Stimulated activated CD4-positive, alpha-beta T cell treated with anti-CD3 and anti-CD28 coated beads, Interleukin-2, amount 100 ng/mL, for 4 hours (primary cell): ENCODE measurements at regions not wholly inside any gene's neighbourhood (a gene's known extent, or its start where the extent isn't known, plus 50 kb on each side); places are given as distances from the start of the nearest gene placed in this dataset.
"Not testable (repeated sequence)": the region's sequence is repeated elsewhere in the genome, so short reads cannot be mapped to it uniquely, and the experiment has no call there.

ENCODE experiments used
- DNase-seq: peaks from one replicate; pipeline ENCODE4 v3.0.0-alpha.2; 2020; ENCODE audit warnings: low read depth

- DNase-seq, result no peak
Observed at GRCh38 chr20:29296256-29297230, 1960.9 kb upstream of the DEFB115 start.

- no peak for DNase-seq
Observed at GRCh38 chr20:29297411-29298270, 1959.8 kb upstream of the DEFB115 start.

- no peak for DNase-seq
Observed at GRCh38 chr20:29298271-29298590, 1959.2 kb upstream of the DEFB115 start.

- no peak for DNase-seq
Observed at GRCh38 chr20:29298759-29299613, 1958.5 kb upstream of the DEFB115 start.

- no peak for DNase-seq
Observed at GRCh38 chr20:29299811-29300578, 1957.5 kb upstream of the DEFB115 start.

- no peak for DNase-seq
Observed at GRCh38 chr20:29300579-29301551, 1956.6 kb upstream of the DEFB115 start.

- no peak for DNase-seq
Observed at GRCh38 chr20:29301624-29302259, 1955.7 kb upstream of the DEFB115 start.

- DNase-seq, result no peak
Observed at GRCh38 chr20:29302979-29303644, 1954.4 kb upstream of the DEFB115 start.

- no peak for DNase-seq
Observed at GRCh38 chr20:29306390-29307072, 1950.9 kb upstream of the DEFB115 start.

- DNase-seq, result not testable (repeated sequence)
Observed at GRCh38 chr20:29307484-29307883, 1950.0 kb upstream of the DEFB115 start.

GRCh38 chr20:29308956-29309355, 1948.5 kb upstream of the DEFB115 start:
- not testable (repeated sequence) for DNase-seq

GRCh38 chr20:29309481-29309880, 1948.0 kb upstream of the DEFB115 start:
- not testable (repeated sequence) for DNase-seq

- DNase-seq, result not testable (repeated sequence)
Observed at GRCh38 chr20:29311046-29311445, 1946.4 kb upstream of the DEFB115 start.

GRCh38 chr20:29312679-29313078, 1944.8 kb upstream of the DEFB115 start:
- DNase-seq, result not testable (repeated sequence)

- DNase-seq, result no peak
Observed at GRCh38 chr20:29313481-29313880, 1944.0 kb upstream of the DEFB115 start.

- DNase-seq, result no peak
Observed at GRCh38 chr20:29314294-29314693, 1943.2 kb upstream of the DEFB115 start.

- no peak for DNase-seq
Observed at GRCh38 chr20:29318871-29319461, 1938.5 kb upstream of the DEFB115 start.

GRCh38 chr20:29319725-29320124, 1937.7 kb upstream of the DEFB115 start:
- DNase-seq, result no peak
